CD14-positive monocyte (primary cell): ENCODE measurements at regions not wholly inside any gene's neighbourhood (a gene's known extent, or its start where the extent isn't known, plus 50 kb on each side); places are given as distances from the start of the nearest gene placed in this dataset.
A peak's percentile ranks its signal among the peaks of the same experiment; 100 is the strongest.

ENCODE experiments used
- DNase-seq, 3 donors: peaks; one replicate each; pipeline ENCODE4 v3.0.0-alpha.2; 2011 to 2022
- H2AFZ ChIP-seq: 2 replicates; pipeline ENCODE4 v1.6.0; 2012; ENCODE audit warnings: mild to moderate bottlenecking, low read depth, low read length, inconsistent platforms; ENCODE audit not compliant: insufficient read depth, poor library complexity, severe bottlenecking
- H3K27ac ChIP-seq, 2 donors: 1 replicate in 1 of 2; 2 replicates in 1 of 2; pipeline ENCODE4 v1.5.1; 2012 to 2013; ENCODE audit warnings: low read length in 2 of 2, control low read depth in 1 of 2, inconsistent platforms in 1 of 2, low read depth in 1 of 2, mild to moderate bottlenecking in 1 of 2
- H3K27me3 ChIP-seq, 2 donors: one replicate each; pipeline versions ENCODE4 v1.6.0 to v1.6.1; 2011 to 2013; ENCODE audit warnings: low read length in 2 of 2; ENCODE audit not compliant: control insufficient read depth in 2 of 2, insufficient read depth in 2 of 2
- H3K36me3 ChIP-seq, 2 donors: replicated peaks in 1 of 2; 1 replicate in 1 of 2; 2 replicates in 1 of 2; pipeline versions ENCODE4 v1.5.1 to v1.6.1; 2012 to 2013; ENCODE audit warnings: low read length in 2 of 2, control low read depth in 1 of 2, inconsistent platforms in 1 of 2, mild to moderate bottlenecking in 1 of 2; ENCODE audit not compliant: insufficient read depth in 2 of 2, control insufficient read depth in 1 of 2
- H3K4me1 ChIP-seq, 2 donors: 1 replicate in 1 of 2; 2 replicates in 1 of 2; pipeline versions ENCODE4 v1.5.1 to v1.6.1; 2012 to 2013; ENCODE audit warnings: low read length in 2 of 2, control low read depth in 1 of 2, inconsistent platforms in 1 of 2, mild to moderate bottlenecking in 1 of 2, moderate library complexity in 1 of 2; ENCODE audit not compliant: insufficient read depth in 2 of 2, control insufficient read depth in 1 of 2
- H3K4me2 ChIP-seq: replicated peaks from 2 replicates; pipeline ENCODE3; 2012; ENCODE audit warnings: low read length, moderate library complexity, mild to moderate bottlenecking; ENCODE audit not compliant: poor library complexity, severe bottlenecking; ENCODE audit errors: extremely low read depth
- H3K4me3 ChIP-seq, 3 experiments: fragments of 200-600 bp in 1 of 3; sonication (generic) in 1 of 3; replicated peaks in 1 of 3; 1 replicate in 2 of 3; 2 replicates in 1 of 3; pipeline ENCODE4 v1.5.1; 2011 to 2013; ENCODE audit warnings: low read length in 3 of 3, mild to moderate bottlenecking in 3 of 3, control low read depth in 2 of 3, low read depth in 2 of 3, inconsistent platforms in 1 of 3, moderate library complexity in 1 of 3
- H3K79me2 ChIP-seq: 2 replicates; pipeline ENCODE4 v1.6.0; 2012; ENCODE audit warnings: mild to moderate bottlenecking, control low read depth, inconsistent platforms, low read length, moderate library complexity; ENCODE audit not compliant: insufficient read depth
- H3K9ac ChIP-seq: 2 replicates; pipeline ENCODE4 v1.6.0; 2017; ENCODE audit warnings: low read length, mild to moderate bottlenecking; ENCODE audit not compliant: insufficient read depth, poor library complexity, severe bottlenecking
- H3K9me3 ChIP-seq, 2 donors: replicated peaks in 1 of 2; 1 replicate in 1 of 2; 2 replicates in 1 of 2; pipeline versions ENCODE4 v1.5.1 to v1.6.1; 2012 to 2013; ENCODE audit warnings: low read length in 2 of 2, control low read depth in 1 of 2; ENCODE audit not compliant: control insufficient read depth in 1 of 2, insufficient read depth in 1 of 2
- H4K20me1 ChIP-seq: 2 replicates; pipeline ENCODE4 v1.6.0; 2012; ENCODE audit warnings: mild to moderate bottlenecking, low read length, control low read depth, moderate library complexity; ENCODE audit not compliant: insufficient read depth
- H3K27ac Mint-ChIP-seq, 7 donors: one replicate each; pipeline ENCODE4 v1.8.0; 2020; ENCODE audit warnings: mild to moderate bottlenecking in 7 of 7, mixed read lengths in 7 of 7, moderate library complexity in 6 of 7, inconsistent platforms in 2 of 7
- H3K27me3 Mint-ChIP-seq, 3 donors: one replicate each; pipeline ENCODE4 v1.8.0; 2021 to 2022; ENCODE audit warnings: low read depth in 3 of 3, mild to moderate bottlenecking in 3 of 3, mixed read lengths in 3 of 3, moderate library complexity in 3 of 3, inconsistent platforms in 1 of 3
- H3K36me3 Mint-ChIP-seq, 2 donors: one replicate each; pipeline ENCODE4 v1.8.0; 2020; ENCODE audit warnings: mixed read lengths in 2 of 2, inconsistent platforms in 1 of 2, mild to moderate bottlenecking in 1 of 2
- H3K4me1 Mint-ChIP-seq: one replicate; pipeline ENCODE4 v1.8.0; 2020; ENCODE audit warnings: mild to moderate bottlenecking, mixed read lengths
- H3K4me3 Mint-ChIP-seq, 2 donors: one replicate each; pipeline ENCODE4 v1.8.0; 2020; ENCODE audit warnings: mild to moderate bottlenecking in 2 of 2, mixed read lengths in 2 of 2, moderate library complexity in 1 of 2
- H3K9me3 Mint-ChIP-seq, 7 donors: one replicate each; pipeline ENCODE4 v1.8.0; 2020 to 2022; ENCODE audit warnings: mixed read lengths in 7 of 7, mild to moderate bottlenecking in 6 of 7, moderate library complexity in 6 of 7, inconsistent platforms in 2 of 7
- CTCF ChIP-seq: fragments of 200-600 bp; IDR thresholded peaks from one replicate; pipeline ENCODE4 v1.8.0; 2022; ENCODE audit warnings: antibody characterized with exemption, mild to moderate bottlenecking
- WGBS: methylation state at CpG from one replicate; pipeline ENCODE4 v1.1.5; 2013; ENCODE audit warnings: missing lambda C conversion rate; ENCODE audit not compliant: insufficient coverage; 5-methylcytosine and 5-hydroxymethylcytosine counted together
- intact Hi-C, 2 donors: fragments of 100-400 bp; cut with micrococcal nuclease; formaldehyde crosslinking; loops; one replicate each; pipeline versions ENCODE4 v1.15.0 to v1.15.1; 2023

GRCh38 chr10:78923647-78924318, 145.0 kb upstream of the ZMIZ1 start:
- no peaks in the 10 kb centered on the region for H3K9me3 ChIP-seq
- H3K4me1 Mint-ChIP-seq: no peaks in the 10 kb centered on the region
- no peaks in the 10 kb centered on the region for H3K4me1 ChIP-seq
- 92% methylated on average over 7 of the region's 15 CpGs for WGBS
- TF ChIP-seq CTCF: no peak
- H3K27me3 ChIP-seq: no peaks in the 10 kb centered on the region
- H3K4me3 Mint-ChIP-seq: peak overlapping the region in 1 of 2 donors; percentile 4
- no peak overlapping the region for H2AFZ ChIP-seq
- no peak overlapping the region for H3K27ac ChIP-seq
- intact Hi-C loops: no loop called here
- no peak overlapping the region for H3K27ac Mint-ChIP-seq
- H3K4me2 ChIP-seq: no peak overlapping the region
- no peak for DNase-seq
- no peak overlapping the region for H3K9ac ChIP-seq
- no peaks in the 10 kb centered on the region for H4K20me1 ChIP-seq
- H3K4me3 ChIP-seq: no peak overlapping the region
- H3K79me2 ChIP-seq: no peaks in the 10 kb centered on the region
- H3K36me3 ChIP-seq: no peaks in the 10 kb centered on the region
- no peaks in the 10 kb centered on the region for H3K36me3 Mint-ChIP-seq
- H3K9me3 Mint-ChIP-seq: no peaks in the 10 kb centered on the region
- H3K27me3 Mint-ChIP-seq: peaks cover 0 to 7% (median 2%) of the 10 kb centered on the region in 3 donors

DNA sequence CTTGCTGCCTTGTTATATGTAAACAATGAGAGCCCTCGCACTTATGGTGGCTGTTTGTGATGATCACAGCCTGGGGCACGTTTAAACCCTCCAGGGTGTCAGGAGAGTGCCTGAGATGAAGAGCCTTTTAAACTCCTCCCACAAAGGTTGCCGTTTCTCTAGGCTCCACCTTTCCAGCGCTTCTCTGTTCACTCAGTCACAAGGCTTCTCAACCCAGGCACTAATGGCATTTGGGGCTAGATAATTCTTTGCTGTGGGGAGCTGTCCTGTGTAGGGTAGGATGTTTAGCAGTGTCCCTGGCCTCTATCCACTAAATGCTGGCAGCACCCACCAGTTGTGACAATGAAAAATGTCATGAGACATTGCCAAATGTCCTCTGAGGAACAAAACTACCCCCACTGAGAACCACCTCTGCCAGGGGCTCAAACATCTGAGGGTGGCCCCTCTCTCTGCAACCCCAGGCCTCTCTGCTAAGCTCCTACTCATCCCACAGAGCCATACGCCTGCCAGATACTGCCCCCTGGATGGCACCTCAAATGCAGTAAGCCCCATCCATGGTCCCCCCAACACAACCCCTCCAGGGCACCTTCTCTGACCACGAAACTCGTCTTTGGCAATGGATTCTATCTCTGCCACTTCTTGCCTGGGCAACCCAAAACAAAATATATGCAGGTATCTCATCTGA, 144.3 kb upstream of the ZMIZ1 start:
- no peak for TF ChIP-seq CTCF
- Histone ChIP-seq H3K4me3 (no peak overlapping the region), H3K79me2 (no peaks in the 10 kb centered on the region), H3K36me3 (no peaks in the 10 kb centered on the region), H4K20me1 (no peaks in the 10 kb centered on the region), H2AFZ (no peak overlapping the region), H3K27me3 (no peaks in the 10 kb centered on the region), H3K9ac (no peak overlapping the region), H3K9me3 (no peaks in the 10 kb centered on the region), H3K27ac (no peak overlapping the region), H3K4me1 (no peaks in the 10 kb centered on the region), H3K4me2 (no peak overlapping the region)
- Mint-ChIP-seq H3K9me3 (no peaks in the 10 kb centered on the region), H3K4me3 (no peak overlapping the region), H3K27ac (no peak overlapping the region), H3K27me3 (peaks cover 0 to 7% (median 2%) of the 10 kb centered on the region in 3 donors), H3K4me1 (no peaks in the 10 kb centered on the region), H3K36me3 (no peaks in the 10 kb centered on the region)
- intact Hi-C loops: no loop called here
- DNase-seq: no peak
- WGBS: 68% methylated on average over 2 of the region's 7 CpGs
